BJ (cell line): ENCODE measurements at regions not wholly inside any gene's neighbourhood (a gene's known extent, or its start where the extent isn't known, plus 50 kb on each side); places are given as distances from the start of the nearest gene placed in this dataset.

ENCODE experiments used
- CTCF ChIA-PET: fragments of 350-600 bp; formaldehyde crosslinking; extraction: SDS; loops from one replicate; lab custom pipeline; 2021; ENCODE audit warnings: antibody characterized with exemption, inconsistent platforms; lab: Yijun Ruan, JAX
- POLR2A ChIA-PET: fragments of 300-600 bp; sonication (Branson Sonifier 250); formaldehyde crosslinking; extraction: SDS; loops from one replicate; lab custom pipeline; 2021; ENCODE audit warnings: antibody characterized with exemption; lab: Charles Lee
- DNase-seq: peaks from one replicate; pipeline ENCODE4 v3.0.0-alpha.2; 2011; ENCODE audit warnings: low read depth
- H3K27me3 ChIP-seq: 2 replicates; pipeline ENCODE4 v1.6.0; 2011; ENCODE audit warnings: low read length; ENCODE audit not compliant: control insufficient read depth, insufficient read depth
- H3K36me3 ChIP-seq: 2 replicates; pipeline ENCODE4 v1.5.1; 2011; ENCODE audit warnings: low read length; ENCODE audit not compliant: control insufficient read depth, insufficient read depth
- H3K4me3 ChIP-seq: 2 replicates; pipeline ENCODE4 v1.5.1; 2011; ENCODE audit warnings: low read depth, mild to moderate bottlenecking, control low read depth, low read length
- CTCF ChIP-seq: IDR thresholded peaks from 2 replicates; pipeline ENCODE4 v1.5.1; 2011; ENCODE audit warnings: low read depth, mild to moderate bottlenecking, control low read depth, inconsistent platforms, low read length, moderate library complexity; ENCODE audit not compliant: insufficient read depth

- CTCF ChIA-PET = interaction anchor here (0.9 kb wide), 1 partner anchor 42 kb away, joined by 3 read pairs; no protein-coding TSS in a partner anchor
- POLR2A ChIA-PET = no interaction called here
- no peak for TF ChIP-seq CTCF
These were observed 557.0 kb downstream of the SLC6A15 start for GRCh38 chr12:84355561-84355960.

GRCh38 chr12:84348582-84348981 lies 564.0 kb downstream of the SLC6A15 start:
- H3K27me3 ChIP-seq = no peaks in the 10 kb centered on the region
- H3K36me3 ChIP-seq = no peaks in the 10 kb centered on the region
- H3K4me3 ChIP-seq = no peak overlapping the region
- TF ChIP-seq CTCF = no peak
- ChIA-PET CTCF (no interaction called here), POLR2A (no interaction called here)
- no peak for DNase-seq

More at GRCh38 chr12:84355561-84355960, 557.0 kb downstream of the SLC6A15 start:
- H3K4me3 ChIP-seq = no peak overlapping the region
- H3K27me3 ChIP-seq = no peaks in the 10 kb centered on the region
- DNase-seq = no peak
- H3K36me3 ChIP-seq = no peaks in the 10 kb centered on the region

GRCh38 chr12:84341467-84342193 lies 571.0 kb downstream of the SLC6A15 start:
- DNase-seq = no peak
- Histone ChIP-seq H3K36me3 (no peaks in the 10 kb centered on the region), H3K27me3 (no peaks in the 10 kb centered on the region), H3K4me3 (no peak overlapping the region)
- POLR2A ChIA-PET = no interaction called here
- TF ChIP-seq CTCF = no peak
- CTCF ChIA-PET = no interaction called here

- no peak for TF ChIP-seq CTCF
- ChIA-PET POLR2A (no interaction called here), CTCF (no interaction called here)
- Histone ChIP-seq H3K27me3 (no peaks in the 10 kb centered on the region), H3K36me3 (no peaks in the 10 kb centered on the region), H3K4me3 (no peak overlapping the region)
- no peak for DNase-seq
These were observed 576.4 kb downstream of the SLC6A15 start for GRCh38 chr12:84336231-84336630.

- DNase-seq = no peak
These were observed 582.7 kb downstream of the SLC6A15 start for GRCh38 chr12:84329938-84330337.

More at GRCh38 chr12:84329938-84330337, 582.7 kb downstream of the SLC6A15 start:
- H3K36me3 ChIP-seq = no peaks in the 10 kb centered on the region
- POLR2A ChIA-PET = no interaction called here
- H3K4me3 ChIP-seq = no peak overlapping the region
- no peak for TF ChIP-seq CTCF
- H3K27me3 ChIP-seq = no peaks in the 10 kb centered on the region
- CTCF ChIA-PET = interaction anchor here (1.2 kb wide), 1 partner anchor 25 kb away, joined by 3 read pairs; no protein-coding TSS in a partner anchor
